HCT116 (cell line): ENCODE measurements at regions not wholly inside any gene's neighbourhood (a gene's known extent, or its start where the extent isn't known, plus 50 kb on each side); places are given as distances from the start of the nearest gene placed in this dataset.

Experiments used
- CTCF ChIP-seq, 3 experiments: fragments of 200-600 bp in 1 of 3; sonication (generic) in 1 of 3; IDR thresholded peaks in 2 of 3; conservative IDR thresholded peaks in 1 of 3; 2 replicates each; pipeline ENCODE4 v1.5.1; 2012 to 2017; ENCODE audit warnings: low read depth in 2 of 3, low read length in 2 of 3, antibody characterized with exemption in 1 of 3, borderline replicate concordance in 1 of 3, control low read depth in 1 of 3, mild to moderate bottlenecking in 1 of 3, mixed read lengths in 1 of 3, mixed run types in 1 of 3, moderate library complexity in 1 of 3; ENCODE audit not compliant: insufficient read depth in 1 of 3
- EZH2 ChIP-seq: fragments of 200-600 bp; sonication (generic); IDR thresholded peaks from 2 replicates; pipeline ENCODE4 v1.6.1; 2017; ENCODE audit warnings: antibody characterized with exemption, mixed run types
- EZH2phosphoT487 ChIP-seq: fragments of 200-600 bp; IDR thresholded peaks from 2 replicates; pipeline ENCODE4 v1.6.1; 2018; ENCODE audit warnings: antibody characterized with exemption, borderline replicate concordance
- FOSL1 ChIP-seq: IDR thresholded peaks from 2 replicates; pipeline ENCODE4 v1.6.1; 2012; ENCODE audit warnings: low read depth
- JUND ChIP-seq: IDR thresholded peaks from 2 replicates; pipeline ENCODE4 v1.6.1; 2012
- MAX ChIP-seq: IDR thresholded peaks from 2 replicates; pipeline ENCODE4 v1.6.1; 2012
- POLR2A ChIP-seq: IDR thresholded peaks from 2 replicates; pipeline ENCODE4 v1.7.0; 2011; ENCODE audit warnings: borderline replicate concordance; ENCODE audit not compliant: insufficient read depth, insufficient read length; ENCODE audit errors: extremely low read depth
- POLR2AphosphoS5 ChIP-seq: IDR thresholded peaks from 2 replicates; pipeline ENCODE4 v1.6.1; 2011; ENCODE audit warnings: mild to moderate bottlenecking, low read depth, low read length, moderate library complexity
- RAD21 ChIP-seq: IDR thresholded peaks from 2 replicates; pipeline ENCODE4 v1.6.1; 2012; ENCODE audit warnings: low read depth, mild to moderate bottlenecking
- REST ChIP-seq: IDR thresholded peaks from 2 replicates; pipeline ENCODE4 v1.6.1; 2012; ENCODE audit warnings: low read depth
- SIN3A ChIP-seq: IDR thresholded peaks from 2 replicates; pipeline ENCODE4 v1.6.1; 2012; ENCODE audit warnings: low read depth
- TCF7L2 ChIP-seq: IDR thresholded peaks from 2 replicates; pipeline ENCODE4 v1.7.0; 2011; ENCODE audit warnings: borderline replicate concordance, inconsistent platforms; ENCODE audit not compliant: insufficient read depth, insufficient read length; ENCODE audit errors: extremely low read depth
- YY1 ChIP-seq: IDR thresholded peaks from 2 replicates; pipeline ENCODE4 v1.6.1; 2011; ENCODE audit warnings: low read length, low read depth, moderate library complexity, mild to moderate bottlenecking; ENCODE audit not compliant: insufficient replicate concordance; ENCODE audit errors: extremely low read depth
- ZFX ChIP-seq: fragments of 450-650 bp; IDR thresholded peaks from 2 replicates; pipeline ENCODE4 v1.6.1; 2017

- TF ChIP-seq JUND: no peak
- TF ChIP-seq MAX: no peak
- no peak for TF ChIP-seq EZH2phosphoT487
- no peak for TF ChIP-seq CTCF (IDR thresholded peaks at IDR 0.05 in 2 of 3, conservative IDR thresholded peaks at IDR 0.05 in 1 of 3; ENCODE audit: borderline replicate concordance in 1 of 3, insufficient read depth in 1 of 3, low read depth in 2 of 3, low read length in 2 of 3)
- no peak for TF ChIP-seq FOSL1
- no peak for TF ChIP-seq EZH2
- TF ChIP-seq POLR2A: no peak
- TF ChIP-seq REST: no peak
- TF ChIP-seq SIN3A: no peak
- TF ChIP-seq RAD21: no peak
- no peak for TF ChIP-seq TCF7L2
- TF ChIP-seq YY1: no peak
- TF ChIP-seq ZFX: no peak
- TF ChIP-seq POLR2AphosphoS5: no peak
Observed at GRCh38 chr6:125618629-125619028, 130.8 kb upstream of the HEY2 start.
